ENCODE measurements at regions not wholly inside any gene's neighbourhood (a gene's known extent, or its start where the extent isn't known, plus 50 kb on each side); places are given as distances from the start of the nearest gene placed in this dataset.

DNA sequence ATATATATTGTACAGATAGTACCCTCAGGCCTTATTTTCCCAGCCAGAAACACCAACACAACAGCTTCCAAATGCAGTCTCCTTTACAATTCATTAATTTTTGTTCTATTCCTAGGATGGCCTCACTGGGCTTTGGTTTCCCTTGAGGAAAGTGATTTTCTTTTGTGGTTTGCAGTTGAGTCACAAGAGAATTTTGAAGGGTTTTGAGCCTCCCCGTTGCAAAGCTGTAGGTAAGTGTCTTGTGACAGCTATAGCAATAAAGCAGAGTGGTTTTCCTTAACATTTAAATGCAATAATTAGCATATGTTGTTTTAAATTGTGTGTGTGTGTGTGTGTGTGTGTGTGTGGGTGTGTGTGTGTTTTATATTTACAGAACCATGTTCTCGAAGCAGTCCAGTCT lies 54.1 kb upstream of the WDR17 start:
- ChIA-PET POLR2A (ENCODE audit: low non-redundant PET) (no interaction called here), CTCF (no interaction called here)
- TF ChIP-seq, protein P1, sequence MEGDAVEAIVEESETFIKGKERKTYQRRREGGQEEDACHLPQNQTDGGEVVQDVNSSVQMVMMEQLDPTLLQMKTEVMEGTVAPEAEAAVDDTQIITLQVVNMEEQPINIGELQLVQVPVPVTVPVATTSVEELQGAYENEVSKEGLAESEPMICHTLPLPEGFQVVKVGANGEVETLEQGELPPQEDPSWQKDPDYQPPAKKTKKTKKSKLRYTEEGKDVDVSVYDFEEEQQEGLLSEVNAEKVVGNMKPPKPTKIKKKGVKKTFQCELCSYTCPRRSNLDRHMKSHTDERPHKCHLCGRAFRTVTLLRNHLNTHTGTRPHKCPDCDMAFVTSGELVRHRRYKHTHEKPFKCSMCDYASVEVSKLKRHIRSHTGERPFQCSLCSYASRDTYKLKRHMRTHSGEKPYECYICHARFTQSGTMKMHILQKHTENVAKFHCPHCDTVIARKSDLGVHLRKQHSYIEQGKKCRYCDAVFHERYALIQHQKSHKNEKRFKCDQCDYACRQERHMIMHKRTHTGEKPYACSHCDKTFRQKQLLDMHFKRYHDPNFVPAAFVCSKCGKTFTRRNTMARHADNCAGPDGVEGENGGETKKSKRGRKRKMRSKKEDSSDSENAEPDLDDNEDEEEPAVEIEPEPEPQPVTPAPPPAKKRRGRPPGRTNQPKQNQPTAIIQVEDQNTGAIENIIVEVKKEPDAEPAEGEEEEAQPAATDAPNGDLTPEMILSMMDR (conservative IDR thresholded peaks at IDR 0.05; ENCODE audit: low read depth), result no peak
- H3K27ac ChIP-seq, result no peak overlapping the region
- no peak for DNase-seq (ENCODE audit: low spot score)

DNA sequence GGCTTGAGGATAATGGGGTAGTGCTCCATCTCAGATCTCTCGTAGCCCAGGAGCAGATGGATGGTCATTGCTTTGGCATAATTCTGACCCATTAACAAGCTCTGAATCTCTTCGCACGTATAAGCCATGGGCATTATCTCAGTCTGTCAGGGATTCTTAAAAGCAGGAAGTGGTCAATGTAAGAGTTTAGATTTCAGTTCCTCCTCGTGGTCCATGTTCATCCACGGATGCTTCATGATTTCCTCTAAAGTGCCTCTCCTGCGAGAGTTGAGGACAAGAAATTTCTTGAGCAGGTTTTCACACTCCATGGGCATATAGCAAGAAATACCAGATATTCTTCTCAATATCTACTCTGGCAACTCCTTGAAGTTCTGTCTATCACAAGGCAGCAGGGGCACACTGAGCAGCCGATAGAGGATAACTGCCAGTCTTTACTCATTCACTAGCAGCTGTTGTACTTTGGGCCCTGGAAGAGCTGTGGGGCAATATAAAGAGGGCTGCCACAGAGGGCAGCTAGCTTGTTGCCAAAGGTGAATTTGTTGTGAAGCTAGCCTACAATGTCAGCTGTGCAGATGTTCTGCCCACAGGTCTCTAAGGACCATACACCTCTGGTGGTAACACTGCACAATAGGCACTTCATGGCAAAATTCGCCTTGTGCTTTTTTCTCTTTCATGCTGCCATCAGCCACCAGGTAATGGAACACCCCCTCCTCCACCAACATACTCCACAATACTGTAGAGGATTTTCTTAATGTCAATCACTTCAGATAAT lies 52.0 kb upstream of the WDR17 start:
- POLR2A ChIA-PET (ENCODE audit: low non-redundant PET), result no interaction called here
- CTCF ChIA-PET, result no interaction called here
- DNase-seq (ENCODE audit: low spot score), result no peak
- TF ChIP-seq, protein P1 (conservative IDR thresholded peaks at IDR 0.05; ENCODE audit: low read depth), result no peak
- no peak overlapping the region for H3K27ac ChIP-seq

DNA sequence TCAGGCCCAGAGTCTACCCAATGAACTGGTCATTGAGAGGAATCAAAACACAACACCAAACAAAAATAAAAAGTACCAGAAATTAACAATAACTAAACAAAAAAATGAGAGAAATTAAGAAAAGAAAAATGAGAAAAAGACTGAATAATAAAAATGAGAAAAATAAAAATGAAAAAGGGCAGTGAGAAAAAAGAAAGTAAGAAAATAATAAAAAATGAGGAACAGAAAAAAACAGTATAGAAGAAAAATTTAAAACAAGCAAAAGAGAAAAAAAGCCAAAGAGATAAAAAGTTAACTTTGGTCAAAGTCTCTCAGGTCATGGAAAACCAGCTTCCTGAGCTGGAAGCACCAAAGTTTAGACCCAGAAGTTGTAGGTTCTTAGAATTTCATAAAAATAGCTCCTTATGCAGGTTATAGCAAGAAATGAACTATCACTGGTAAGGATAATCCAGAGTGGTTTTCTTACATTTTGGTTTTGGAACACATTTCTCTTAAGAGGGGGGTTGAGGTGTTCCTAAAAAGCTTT lies 51.0 kb upstream of the WDR17 start:
- H3K27ac ChIP-seq, result no peak overlapping the region
- POLR2A ChIA-PET (ENCODE audit: low non-redundant PET), result no interaction called here
- TF ChIP-seq, protein P1 (conservative IDR thresholded peaks at IDR 0.05; ENCODE audit: low read depth), result no peak
- no peak for DNase-seq (ENCODE audit: low spot score)
- CTCF ChIA-PET, result no interaction called here
